ENCODE measurements at regions not wholly inside any gene's neighbourhood (a gene's known extent, or its start where the extent isn't known, plus 50 kb on each side); places are given as distances from the start of the nearest gene placed in this dataset.

- H3K27ac ChIP-seq: no peak overlapping the region
- DNase-seq (ENCODE audit: low read depth in 1 of 2, low spot score in 2 of 2): no peak
- no peaks in the 10 kb centered on the region for H3K4me1 ChIP-seq (replicated peaks)
- H3K9me3 ChIP-seq (replicated peaks): no peaks in the 10 kb centered on the region
- no peak overlapping the region for H3K4me3 ChIP-seq
- H3K36me3 ChIP-seq: no peaks in the 10 kb centered on the region
- H3K27me3 ChIP-seq (replicated peaks): no peaks in the 10 kb centered on the region
These were observed 558.8 kb upstream of the KLHL1 start for GRCh38 chr13:70666883-70667556.

DNA sequence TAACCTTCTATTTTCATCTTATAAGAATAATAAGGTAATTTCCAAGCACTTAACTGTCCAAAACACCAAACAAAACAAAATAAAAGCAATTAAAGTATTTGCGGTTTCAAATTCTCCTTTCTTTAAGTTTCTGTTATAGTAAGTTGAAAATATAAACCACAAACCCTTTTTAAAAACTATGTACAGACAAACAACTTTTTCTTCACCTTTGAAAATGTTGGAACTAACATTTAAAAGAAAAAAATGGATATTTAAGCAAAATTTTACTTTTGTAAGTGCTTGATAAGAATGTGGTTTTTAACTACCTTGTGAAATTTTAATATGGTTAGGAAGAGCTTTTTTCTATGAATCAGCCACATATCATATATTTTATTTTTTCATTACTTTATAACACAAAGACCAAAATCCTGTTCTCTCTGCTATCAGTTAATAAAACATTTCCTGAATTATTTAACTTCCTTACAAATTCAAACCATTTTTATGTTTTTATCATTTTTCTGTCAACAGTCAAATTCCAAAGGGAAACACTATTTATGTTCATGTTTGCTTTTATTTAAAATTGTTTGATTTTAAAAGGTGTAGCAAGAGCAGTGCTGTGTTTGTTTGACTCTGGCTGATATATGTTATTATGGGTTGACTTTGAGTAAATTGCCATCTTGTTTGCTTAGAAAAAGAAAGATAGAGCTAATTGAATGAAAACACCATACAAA is 554.1 kb upstream of the KLHL1 start:
- DNase-seq (ENCODE audit: low read depth in 1 of 2, low spot score in 2 of 2): no peak

DNA sequence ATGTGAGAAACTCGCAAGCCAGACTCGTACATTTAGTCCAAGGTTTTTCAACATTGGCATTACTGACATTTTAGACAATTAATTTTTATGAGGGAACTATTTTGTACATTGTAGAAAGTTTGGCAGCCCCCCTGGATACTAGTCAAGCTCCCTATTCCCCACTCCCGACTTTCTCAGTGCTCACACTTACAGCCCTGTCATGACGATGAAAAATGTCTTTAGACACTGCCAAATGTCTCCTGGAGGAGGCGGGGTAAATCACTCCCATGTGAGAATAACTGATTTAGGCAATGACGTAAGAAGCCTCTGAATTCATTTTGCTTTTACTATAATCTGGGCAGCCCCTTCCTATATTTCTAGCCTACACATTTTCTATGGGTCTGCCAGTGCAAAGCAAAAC is 535.8 kb upstream of the KLHL1 start:
- Histone ChIP-seq H3K4me3 (no peak overlapping the region), H3K4me1 (replicated peaks) (no peaks in the 10 kb centered on the region), H3K27me3 (replicated peaks) (no peaks in the 10 kb centered on the region), H3K27ac (no peak overlapping the region), H3K36me3 (no peaks in the 10 kb centered on the region), H3K9me3 (replicated peaks) (no peaks in the 10 kb centered on the region)
- no peak for DNase-seq (ENCODE audit: low read depth in 1 of 2, low spot score in 2 of 2)

More for the DNA sequence above, 554.1 kb upstream of the KLHL1 start:
- no peak overlapping the region for H3K27ac ChIP-seq
- H3K4me1 ChIP-seq (replicated peaks): no peaks in the 10 kb centered on the region
- no peaks in the 10 kb centered on the region for H3K9me3 ChIP-seq (replicated peaks)
- H3K4me3 ChIP-seq: no peak overlapping the region
- H3K36me3 ChIP-seq: no peaks in the 10 kb centered on the region
- H3K27me3 ChIP-seq (replicated peaks): no peaks in the 10 kb centered on the region

DNA sequence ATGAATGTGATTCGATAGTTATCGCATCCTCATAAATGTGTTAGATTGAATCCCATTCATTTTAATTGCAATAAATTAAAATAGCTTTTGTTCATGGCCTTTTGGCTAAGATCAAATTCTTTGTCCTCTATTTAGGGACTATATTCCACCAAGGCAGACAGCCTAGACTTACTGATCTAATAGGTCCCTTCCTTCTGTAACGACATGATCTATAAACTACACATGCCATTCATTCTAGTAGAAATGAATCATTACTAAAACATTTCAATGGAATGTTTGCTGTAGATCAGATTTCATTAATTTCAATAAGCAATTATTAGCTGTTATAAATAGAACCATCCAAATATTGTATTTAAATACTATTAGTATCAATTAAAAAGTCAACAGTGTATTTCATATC is 526.6 kb upstream of the KLHL1 start:
- Histone ChIP-seq H3K4me1 (replicated peaks) (no peaks in the 10 kb centered on the region), H3K27me3 (replicated peaks) (no peaks in the 10 kb centered on the region), H3K27ac (no peak overlapping the region), H3K4me3 (no peak overlapping the region), H3K9me3 (replicated peaks) (no peaks in the 10 kb centered on the region), H3K36me3 (no peaks in the 10 kb centered on the region)
- no peak for DNase-seq (ENCODE audit: low read depth in 1 of 2, low spot score in 2 of 2)

DNA sequence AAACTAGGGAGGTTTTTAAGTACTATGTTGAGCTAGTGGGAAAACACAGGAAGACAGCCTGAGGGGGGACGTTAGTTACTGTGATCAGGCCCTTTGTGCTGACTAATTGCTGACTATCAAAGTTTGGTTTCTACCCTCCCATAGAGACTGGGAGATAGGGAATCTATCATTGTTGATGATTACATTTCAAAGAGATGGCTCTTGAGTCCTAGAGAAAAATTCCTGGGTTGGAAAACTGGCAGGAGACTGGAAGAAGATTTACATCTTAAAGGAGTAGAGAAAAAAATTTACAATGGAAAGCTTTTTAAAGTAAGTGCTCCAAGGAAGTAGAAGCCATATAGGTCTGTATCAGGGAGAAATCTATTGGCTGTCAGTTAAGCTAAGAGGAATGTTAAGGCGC is 522.0 kb upstream of the KLHL1 start:
- Histone ChIP-seq H3K4me1 (replicated peaks) (no peaks in the 10 kb centered on the region), H3K27ac (no peak overlapping the region), H3K36me3 (no peaks in the 10 kb centered on the region), H3K27me3 (replicated peaks) (no peaks in the 10 kb centered on the region), H3K9me3 (replicated peaks) (no peaks in the 10 kb centered on the region), H3K4me3 (no peak overlapping the region)
- DNase-seq (ENCODE audit: low read depth in 1 of 2, low spot score in 2 of 2): no peak

DNA sequence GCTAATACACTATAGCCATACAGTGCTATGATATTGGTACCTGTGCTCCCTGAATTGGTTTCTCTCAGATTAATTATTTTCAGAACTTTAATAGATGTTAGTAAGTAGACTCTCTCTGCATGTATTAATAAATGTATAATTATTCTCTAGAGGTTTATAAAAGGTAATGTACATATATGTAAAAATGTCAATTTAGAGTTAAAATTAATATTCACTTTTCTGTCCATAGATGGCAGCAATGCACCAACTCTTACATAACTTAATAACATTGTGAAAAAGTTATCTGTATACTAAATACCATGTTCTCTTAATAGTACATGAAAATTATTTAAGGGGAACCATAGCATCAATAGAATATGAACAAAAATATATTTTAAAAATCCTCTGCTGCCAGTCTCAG is 515.0 kb upstream of the KLHL1 start:
- no peak overlapping the region for H3K4me3 ChIP-seq
- no peaks in the 10 kb centered on the region for H3K27me3 ChIP-seq (replicated peaks)
- H3K27ac ChIP-seq: no peak overlapping the region
- H3K36me3 ChIP-seq: no peaks in the 10 kb centered on the region
- H3K9me3 ChIP-seq (replicated peaks): no peaks in the 10 kb centered on the region
- no peak for DNase-seq (ENCODE audit: low read depth in 1 of 2, low spot score in 2 of 2)
- H3K4me1 ChIP-seq (replicated peaks): no peaks in the 10 kb centered on the region

- Histone ChIP-seq H3K27ac (no peak overlapping the region), H3K36me3 (no peaks in the 10 kb centered on the region), H3K4me1 (replicated peaks) (no peaks in the 10 kb centered on the region), H3K27me3 (replicated peaks) (no peaks in the 10 kb centered on the region), H3K4me3 (no peak overlapping the region), H3K9me3 (replicated peaks) (no peaks in the 10 kb centered on the region)
- DNase-seq (ENCODE audit: low read depth in 1 of 2, low spot score in 2 of 2): no peak
These were observed 514.5 kb upstream of the KLHL1 start for GRCh38 chr13:70622796-70623195.

DNA sequence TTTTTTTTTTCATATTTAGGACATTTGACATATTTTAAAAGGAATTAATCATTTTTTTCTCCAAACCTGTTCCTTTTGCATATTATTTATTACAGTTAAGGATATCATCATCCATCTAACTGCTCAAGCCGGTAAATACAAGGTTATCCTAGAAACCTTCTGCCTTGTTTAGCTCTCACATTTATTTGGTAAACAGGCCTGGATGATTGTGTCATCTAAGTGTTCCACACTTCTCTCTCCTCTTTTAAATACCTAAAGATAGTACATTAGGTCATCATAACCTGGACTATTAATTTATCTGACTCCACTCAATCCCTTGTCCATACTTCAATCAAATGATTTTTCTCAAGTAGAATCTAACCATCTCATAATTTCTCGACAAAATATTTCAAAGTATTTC is 511.7 kb upstream of the KLHL1 start:
- Histone ChIP-seq H3K9me3 (replicated peaks) (no peaks in the 10 kb centered on the region), H3K4me3 (no peak overlapping the region), H3K27ac (no peak overlapping the region), H3K27me3 (replicated peaks) (no peaks in the 10 kb centered on the region), H3K4me1 (replicated peaks) (no peaks in the 10 kb centered on the region), H3K36me3 (no peaks in the 10 kb centered on the region)
- no peak for DNase-seq (ENCODE audit: low read depth in 1 of 2, low spot score in 2 of 2)

DNA sequence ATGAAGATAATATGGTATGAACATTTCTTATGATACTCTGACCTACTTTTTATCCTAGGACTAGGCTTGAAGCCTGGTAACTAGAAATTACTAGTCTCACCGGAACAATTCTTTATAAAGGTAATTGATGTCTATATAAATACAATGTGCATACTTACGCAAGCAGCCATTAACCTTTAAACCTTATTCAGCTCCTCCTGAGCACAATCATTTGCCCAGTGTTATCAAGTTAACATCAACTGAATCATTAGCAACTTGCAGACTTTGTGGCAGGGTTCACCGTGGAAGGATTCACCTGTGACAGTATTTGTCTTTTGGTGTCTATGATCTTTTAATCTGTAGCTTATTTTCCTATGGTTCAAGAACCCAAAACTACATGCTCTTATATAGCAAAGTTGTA is 508.6 kb upstream of the KLHL1 start:
- H3K27ac ChIP-seq: no peak overlapping the region
- no peaks in the 10 kb centered on the region for H3K27me3 ChIP-seq (replicated peaks)
- H3K4me3 ChIP-seq: no peak overlapping the region
- no peak for DNase-seq (ENCODE audit: low read depth in 1 of 2, low spot score in 2 of 2)
- no peaks in the 10 kb centered on the region for H3K4me1 ChIP-seq (replicated peaks)
- H3K36me3 ChIP-seq: no peaks in the 10 kb centered on the region
- H3K9me3 ChIP-seq (replicated peaks): no peaks in the 10 kb centered on the region

DNA sequence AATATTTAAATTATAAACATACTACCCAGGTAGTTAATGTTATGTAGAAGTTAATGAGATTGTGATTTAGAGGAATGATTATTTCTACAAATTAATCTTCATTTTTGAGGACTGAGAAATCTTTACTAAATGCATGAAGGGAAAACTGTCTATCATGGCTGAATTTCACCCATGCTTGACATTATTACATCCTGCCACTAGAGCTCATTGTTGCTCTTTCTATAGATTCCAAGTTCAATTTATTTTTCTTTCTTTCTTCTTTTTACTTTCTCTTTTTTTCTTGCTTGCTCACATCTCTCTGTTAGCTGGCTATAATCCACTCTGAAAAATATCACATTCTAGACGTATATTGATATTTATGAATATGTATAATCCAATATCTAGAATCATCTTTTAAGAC is 505.0 kb upstream of the KLHL1 start:
- no peaks in the 10 kb centered on the region for H3K36me3 ChIP-seq
- no peaks in the 10 kb centered on the region for H3K27me3 ChIP-seq (replicated peaks)
- H3K27ac ChIP-seq: no peak overlapping the region
- H3K4me1 ChIP-seq (replicated peaks): no peaks in the 10 kb centered on the region
- H3K4me3 ChIP-seq: no peak overlapping the region
- DNase-seq (ENCODE audit: low read depth in 1 of 2, low spot score in 2 of 2): no peak
- H3K9me3 ChIP-seq (replicated peaks): no peaks in the 10 kb centered on the region

DNA sequence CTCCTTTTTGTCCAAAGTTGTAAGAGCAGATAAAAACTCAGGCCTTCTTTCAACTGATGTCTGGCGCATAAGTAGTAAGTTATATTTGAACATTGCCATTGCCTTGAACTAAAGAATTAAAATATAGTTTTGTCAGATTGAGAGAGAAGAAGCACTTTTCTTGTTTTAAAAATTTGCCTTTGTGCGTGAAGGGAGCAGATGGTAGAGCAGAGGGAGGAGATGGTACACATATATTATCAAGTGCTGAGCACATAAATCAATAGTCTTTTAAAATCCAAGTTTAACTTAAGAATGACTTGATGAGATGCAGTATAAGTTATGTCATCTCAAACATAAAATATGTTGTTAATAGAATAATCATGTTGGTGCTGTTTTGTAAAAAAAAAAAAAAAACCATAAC is 504.6 kb upstream of the KLHL1 start:
- H3K9me3 ChIP-seq (replicated peaks): no peaks in the 10 kb centered on the region

DNA sequence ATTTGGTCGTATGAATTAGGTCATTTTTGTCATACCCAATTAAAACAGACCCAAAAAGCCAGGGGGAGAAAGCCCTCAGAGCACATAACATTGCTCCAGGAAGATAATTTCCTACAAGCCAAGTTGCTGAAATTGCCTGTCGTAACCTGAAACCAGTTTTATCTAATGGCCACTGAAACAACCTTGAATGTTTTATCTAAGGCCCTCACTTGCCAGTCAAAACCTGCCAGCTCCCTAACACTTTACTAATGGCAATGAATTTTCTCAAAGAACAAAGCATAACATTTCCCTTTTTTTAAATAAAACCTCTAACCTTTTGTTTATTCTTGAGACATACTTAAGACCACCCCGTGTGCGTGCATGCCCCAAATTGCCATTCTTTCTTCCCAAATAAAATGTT is 496.2 kb upstream of the KLHL1 start:
- Histone ChIP-seq H3K9me3 (replicated peaks) (no peaks in the 10 kb centered on the region), H3K4me3 (no peak overlapping the region), H3K27me3 (replicated peaks) (no peaks in the 10 kb centered on the region), H3K27ac (no peak overlapping the region), H3K36me3 (no peaks in the 10 kb centered on the region), H3K4me1 (replicated peaks) (no peaks in the 10 kb centered on the region)
- DNase-seq (ENCODE audit: low read depth in 1 of 2, low spot score in 2 of 2): no peak

More for the DNA sequence above, 504.6 kb upstream of the KLHL1 start:
- no peak for DNase-seq (ENCODE audit: low read depth in 1 of 2, low spot score in 2 of 2)
- H3K4me3 ChIP-seq: no peak overlapping the region
- H3K36me3 ChIP-seq: no peaks in the 10 kb centered on the region
- H3K4me1 ChIP-seq (replicated peaks): no peaks in the 10 kb centered on the region
- H3K27ac ChIP-seq: no peak overlapping the region
- H3K27me3 ChIP-seq (replicated peaks): no peaks in the 10 kb centered on the region

DNA sequence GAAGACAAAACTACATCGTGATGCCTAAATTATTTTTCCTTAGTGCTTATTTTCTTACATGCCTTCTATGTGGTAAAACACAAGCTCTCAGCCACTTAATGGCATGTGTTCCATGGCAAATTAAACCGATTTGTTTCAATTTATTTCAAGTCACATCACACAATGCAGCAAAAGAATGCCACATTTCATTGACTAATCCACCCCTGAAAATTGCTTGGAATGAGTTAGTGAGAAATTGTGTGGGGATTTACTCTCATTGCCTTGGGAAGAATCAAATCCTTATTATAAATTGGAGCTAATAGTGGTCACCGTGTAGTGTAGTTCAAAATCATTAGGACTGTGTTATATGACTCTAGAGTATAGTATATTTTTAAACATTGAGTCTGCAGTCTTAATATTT is 485.5 kb upstream of the KLHL1 start:
- no peak for DNase-seq (ENCODE audit: low read depth in 1 of 2, low spot score in 2 of 2)
- H3K27me3 ChIP-seq (replicated peaks): no peaks in the 10 kb centered on the region
- no peaks in the 10 kb centered on the region for H3K4me1 ChIP-seq (replicated peaks)
- H3K27ac ChIP-seq: no peak overlapping the region
- H3K36me3 ChIP-seq: no peaks in the 10 kb centered on the region
- no peaks in the 10 kb centered on the region for H3K9me3 ChIP-seq (replicated peaks)
- no peak overlapping the region for H3K4me3 ChIP-seq

DNA sequence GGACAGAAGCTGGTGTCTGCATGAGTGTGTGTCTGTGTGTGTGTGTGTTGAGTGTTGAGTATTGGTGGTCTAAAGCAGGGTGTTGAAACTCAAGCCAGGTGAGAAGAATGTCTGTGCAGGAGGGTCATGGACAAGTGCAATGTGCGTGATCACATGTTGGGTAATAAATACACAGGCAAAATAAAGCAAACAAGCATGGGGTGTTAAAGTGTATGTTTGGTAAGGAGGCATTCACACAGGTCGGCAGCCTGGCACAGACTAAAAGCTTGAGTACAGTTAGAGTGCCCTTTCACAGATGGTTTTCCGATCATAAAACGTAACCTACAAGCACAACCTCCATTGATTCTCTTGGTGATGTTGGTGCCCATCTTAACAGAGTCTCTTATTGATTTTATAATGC is 476.9 kb upstream of the KLHL1 start:
- no peak for DNase-seq (ENCODE audit: low read depth in 1 of 2, low spot score in 2 of 2)

DNA sequence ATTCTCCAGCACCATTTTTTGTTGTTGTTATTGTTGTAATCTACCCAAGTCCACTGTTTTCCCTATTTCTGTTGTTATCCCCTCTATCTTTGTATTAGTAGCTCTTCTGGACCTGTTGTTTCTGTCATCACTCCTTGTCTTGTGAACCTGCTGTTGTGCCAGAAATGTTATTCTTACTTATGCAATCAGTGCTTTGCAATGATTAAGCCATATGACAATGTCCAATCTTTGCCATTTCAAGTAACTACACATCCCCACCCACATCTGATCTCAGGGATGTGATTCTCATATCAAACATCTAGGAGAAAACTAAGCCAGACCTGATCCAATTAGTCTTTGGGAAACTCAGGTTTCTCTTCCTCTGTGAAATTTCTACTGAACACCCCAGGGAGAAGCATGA is 472.6 kb upstream of the KLHL1 start:
- Histone ChIP-seq H3K4me1 (replicated peaks) (no peaks in the 10 kb centered on the region), H3K27me3 (replicated peaks) (no peaks in the 10 kb centered on the region), H3K4me3 (no peak overlapping the region), H3K27ac (no peak overlapping the region), H3K36me3 (no peaks in the 10 kb centered on the region), H3K9me3 (replicated peaks) (no peaks in the 10 kb centered on the region)
- DNase-seq (ENCODE audit: low read depth in 1 of 2, low spot score in 2 of 2): no peak

More for the DNA sequence above, 476.9 kb upstream of the KLHL1 start:
- Histone ChIP-seq H3K4me1 (replicated peaks) (no peaks in the 10 kb centered on the region), H3K4me3 (no peak overlapping the region), H3K9me3 (replicated peaks) (no peaks in the 10 kb centered on the region), H3K36me3 (no peaks in the 10 kb centered on the region), H3K27ac (no peak overlapping the region), H3K27me3 (replicated peaks) (no peaks in the 10 kb centered on the region)
